GM20000 (cell line): ENCODE measurements at regions not wholly inside any gene's neighbourhood (a gene's known extent, or its start where the extent isn't known, plus 50 kb on each side); places are given as distances from the start of the nearest gene placed in this dataset.

ENCODE experiments used
- DNase-seq: peaks from one replicate; pipeline ENCODE4 v3.0.0; 2012; ENCODE audit warnings: low spot score
- TF ChIP-seq, protein P1 (sequence below): IDR thresholded peaks from 2 replicates; pipeline ENCODE4 v1.5.1; 2012; ENCODE audit warnings: mild to moderate bottlenecking, control low read depth; ENCODE audit errors: extremely low read depth, missing control alignments

DNA sequence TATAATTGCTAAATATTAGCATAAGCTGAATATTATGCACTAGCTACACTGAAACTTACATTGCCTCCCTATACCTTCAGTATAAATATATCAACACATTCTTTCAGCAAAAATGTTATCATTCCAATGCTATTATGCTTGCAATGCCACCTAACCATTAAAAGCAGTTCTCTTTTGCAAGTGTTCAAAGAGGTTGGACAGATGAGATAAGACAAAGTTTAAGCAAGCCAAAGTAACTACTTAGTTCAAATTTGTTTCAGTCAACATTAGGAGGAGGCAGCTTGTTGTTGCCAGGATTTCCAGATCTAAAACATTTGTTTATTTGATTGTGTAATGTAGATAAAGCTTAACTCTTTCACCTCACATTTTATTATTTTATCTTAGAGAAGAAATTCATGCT is 323.9 kb upstream of the FAM241A start:
- TF ChIP-seq, protein P1, sequence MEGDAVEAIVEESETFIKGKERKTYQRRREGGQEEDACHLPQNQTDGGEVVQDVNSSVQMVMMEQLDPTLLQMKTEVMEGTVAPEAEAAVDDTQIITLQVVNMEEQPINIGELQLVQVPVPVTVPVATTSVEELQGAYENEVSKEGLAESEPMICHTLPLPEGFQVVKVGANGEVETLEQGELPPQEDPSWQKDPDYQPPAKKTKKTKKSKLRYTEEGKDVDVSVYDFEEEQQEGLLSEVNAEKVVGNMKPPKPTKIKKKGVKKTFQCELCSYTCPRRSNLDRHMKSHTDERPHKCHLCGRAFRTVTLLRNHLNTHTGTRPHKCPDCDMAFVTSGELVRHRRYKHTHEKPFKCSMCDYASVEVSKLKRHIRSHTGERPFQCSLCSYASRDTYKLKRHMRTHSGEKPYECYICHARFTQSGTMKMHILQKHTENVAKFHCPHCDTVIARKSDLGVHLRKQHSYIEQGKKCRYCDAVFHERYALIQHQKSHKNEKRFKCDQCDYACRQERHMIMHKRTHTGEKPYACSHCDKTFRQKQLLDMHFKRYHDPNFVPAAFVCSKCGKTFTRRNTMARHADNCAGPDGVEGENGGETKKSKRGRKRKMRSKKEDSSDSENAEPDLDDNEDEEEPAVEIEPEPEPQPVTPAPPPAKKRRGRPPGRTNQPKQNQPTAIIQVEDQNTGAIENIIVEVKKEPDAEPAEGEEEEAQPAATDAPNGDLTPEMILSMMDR = no peak
- DNase-seq = no peak

- TF ChIP-seq, protein P1 = no peak
- DNase-seq = no peak
Measured at GRCh38 chr4:111836601-111837000, 308.7 kb upstream of the FAM241A start.

GRCh38 chr4:111837761-111838160 is 307.5 kb upstream of the FAM241A start:
- TF ChIP-seq, protein P1 = no peak

DNA sequence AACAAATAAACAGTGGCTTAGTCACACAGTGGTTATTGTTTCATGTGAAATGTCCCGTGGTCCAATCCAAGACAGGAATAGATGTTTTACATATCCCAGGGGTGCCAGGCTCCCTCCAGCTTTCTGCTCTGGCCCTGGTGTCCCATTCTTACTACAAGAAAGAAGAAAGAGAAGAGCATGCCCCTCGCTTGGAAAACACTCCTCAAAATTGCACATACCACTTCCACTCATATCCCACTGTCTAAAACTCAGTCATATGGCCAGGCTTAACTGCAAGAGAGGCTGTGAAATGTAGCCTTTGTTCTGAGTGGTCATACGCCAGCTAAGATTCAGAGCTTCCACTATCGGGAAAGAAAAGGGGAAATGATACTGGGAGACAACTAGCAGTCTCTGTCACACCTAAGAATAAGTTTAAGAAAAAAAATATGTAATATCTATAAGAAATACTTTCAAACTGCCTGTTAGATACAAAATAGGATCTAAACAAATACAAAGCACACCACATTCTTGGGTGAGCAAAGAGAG is 306.8 kb upstream of the FAM241A start:
- DNase-seq = no peak
- TF ChIP-seq, protein P1 = no peak

More at GRCh38 chr4:111837761-111838160, 307.5 kb upstream of the FAM241A start:
- DNase-seq = no peak

DNA sequence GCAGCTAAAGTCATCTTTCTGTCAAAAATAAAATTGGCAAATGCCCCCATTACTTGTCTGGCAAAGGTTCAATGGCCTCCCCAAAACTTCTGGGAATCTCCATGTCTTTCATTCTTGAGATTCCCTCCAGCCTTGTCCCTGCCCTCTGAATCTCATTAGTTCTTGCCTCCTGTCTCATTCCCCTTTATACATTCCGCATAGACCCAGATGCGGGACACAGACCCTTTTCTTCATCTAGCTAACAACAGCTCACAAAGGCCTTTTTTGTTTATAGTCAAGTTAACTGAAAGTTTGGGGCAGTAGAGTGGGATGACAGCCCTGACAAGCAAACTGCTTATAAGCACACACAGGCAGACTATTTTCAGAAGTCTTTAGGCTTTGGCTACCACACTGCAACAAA is 306.1 kb upstream of the FAM241A start:
- TF ChIP-seq, protein P1 = no peak

DNA sequence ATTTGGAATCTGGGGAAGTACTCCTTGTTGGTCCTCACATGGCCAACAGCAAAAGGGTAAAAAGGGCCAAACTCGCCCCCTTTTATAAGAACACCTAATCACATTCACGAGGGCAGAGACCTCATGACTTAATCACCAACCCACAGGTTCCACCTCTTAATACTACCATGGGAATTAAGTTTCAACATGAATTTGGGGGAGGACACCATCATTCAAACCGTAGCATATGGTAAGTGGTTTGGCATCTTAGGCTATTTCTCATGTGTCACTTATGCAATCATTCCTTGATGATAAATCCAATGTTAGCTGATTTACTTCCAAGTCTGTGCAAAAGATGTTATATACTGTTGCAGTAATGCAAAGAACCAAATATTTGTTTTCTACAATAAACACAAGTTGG is 302.9 kb upstream of the FAM241A start:
- TF ChIP-seq, protein P1 = no peak
- DNase-seq = no peak

More for the DNA sequence above, 306.1 kb upstream of the FAM241A start:
- DNase-seq = no peak

- DNase-seq = no peak
- TF ChIP-seq, protein P1 = no peak
Measured at GRCh38 chr4:111847296-111848008, 297.8 kb upstream of the FAM241A start.
